HG02943 (cell line): ENCODE measurements at regions not wholly inside any gene's neighbourhood (a gene's known extent, or its start where the extent isn't known, plus 50 kb on each side); places are given as distances from the start of the nearest gene placed in this dataset.

ENCODE experiments used
- ATAC-seq: cut with Tn5 transposase; IDR thresholded peaks from one replicate; pipeline ENCODE4 v1.9.1; 2021; ENCODE audit warnings: mild to moderate bottlenecking, low read depth, moderate library complexity; ENCODE audit not compliant: unreplicated experiment

- no peak for ATAC-seq
Measured at GRCh38 chr20:22411627-22412450, 172.5 kb downstream of the FOXA2 start.

GRCh38 chr20:22411286-22411626, 173.1 kb downstream of the FOXA2 start:
- no peak for ATAC-seq

DNA sequence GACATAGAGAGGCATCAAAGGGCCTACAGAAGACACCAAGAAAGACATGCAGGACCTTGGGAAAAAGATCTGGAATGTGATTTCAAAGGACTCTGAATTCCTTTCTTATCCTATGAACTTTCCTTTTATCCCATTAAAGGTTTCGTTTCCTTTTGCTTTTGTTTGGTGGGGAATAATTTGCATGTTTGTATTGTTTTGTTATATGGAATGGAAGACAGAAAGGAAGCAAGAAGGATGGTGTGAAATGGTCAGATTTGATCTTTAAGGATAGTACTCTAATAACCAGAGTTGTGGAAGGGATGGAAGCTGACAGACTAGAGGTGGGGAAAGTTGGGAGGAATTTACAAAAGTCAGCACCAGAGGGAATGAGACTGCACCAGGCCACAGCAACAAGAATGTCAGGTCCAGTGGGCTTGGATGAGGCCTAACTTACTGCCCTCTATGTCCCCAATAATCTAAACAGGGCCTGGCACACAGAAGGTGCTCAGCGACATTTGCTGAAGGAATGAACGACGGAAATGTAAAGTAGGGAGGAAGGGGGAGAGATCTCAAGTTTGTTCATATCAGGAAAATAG, 173.7 kb downstream of the FOXA2 start:
- ATAC-seq = no peak

DNA sequence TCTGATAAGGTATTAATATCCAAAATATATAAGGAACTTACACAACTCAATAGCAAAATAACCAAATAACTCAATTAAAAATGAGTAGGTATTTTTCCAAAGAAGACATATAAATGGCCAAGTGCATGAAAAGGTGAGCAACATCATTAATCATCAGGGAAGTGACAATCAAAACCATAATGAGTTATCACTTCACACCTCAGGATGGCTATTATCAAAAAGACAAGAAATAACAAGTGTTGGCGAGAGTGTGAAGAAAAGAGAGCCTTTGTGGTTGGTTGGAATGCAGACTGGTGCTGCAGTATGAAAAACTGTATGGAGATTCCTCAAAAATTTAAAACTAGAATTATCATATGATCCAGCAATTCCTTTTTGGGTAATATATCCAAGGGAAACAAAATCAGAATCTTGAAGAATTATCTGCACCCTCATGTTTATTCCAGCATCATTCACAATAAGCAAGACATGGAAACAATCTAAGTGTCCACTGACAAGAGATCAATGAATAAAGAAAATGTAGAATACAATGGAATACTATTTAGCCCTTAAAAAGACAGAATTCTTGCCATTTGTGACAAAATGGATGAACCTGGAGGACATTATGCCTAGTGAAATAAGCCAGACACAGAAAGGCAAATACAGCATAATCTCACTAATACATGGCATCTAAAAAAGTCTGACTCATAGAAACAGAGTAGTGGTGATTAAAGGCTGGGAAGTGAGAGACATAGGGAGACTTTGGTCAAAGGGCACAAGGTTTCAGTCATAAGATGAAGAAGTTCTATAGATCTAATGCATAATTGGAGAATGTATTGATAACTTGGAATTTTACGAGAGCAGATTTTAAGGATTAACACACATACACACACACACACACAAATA, 175.6 kb downstream of the FOXA2 start:
- ATAC-seq = no peak

DNA sequence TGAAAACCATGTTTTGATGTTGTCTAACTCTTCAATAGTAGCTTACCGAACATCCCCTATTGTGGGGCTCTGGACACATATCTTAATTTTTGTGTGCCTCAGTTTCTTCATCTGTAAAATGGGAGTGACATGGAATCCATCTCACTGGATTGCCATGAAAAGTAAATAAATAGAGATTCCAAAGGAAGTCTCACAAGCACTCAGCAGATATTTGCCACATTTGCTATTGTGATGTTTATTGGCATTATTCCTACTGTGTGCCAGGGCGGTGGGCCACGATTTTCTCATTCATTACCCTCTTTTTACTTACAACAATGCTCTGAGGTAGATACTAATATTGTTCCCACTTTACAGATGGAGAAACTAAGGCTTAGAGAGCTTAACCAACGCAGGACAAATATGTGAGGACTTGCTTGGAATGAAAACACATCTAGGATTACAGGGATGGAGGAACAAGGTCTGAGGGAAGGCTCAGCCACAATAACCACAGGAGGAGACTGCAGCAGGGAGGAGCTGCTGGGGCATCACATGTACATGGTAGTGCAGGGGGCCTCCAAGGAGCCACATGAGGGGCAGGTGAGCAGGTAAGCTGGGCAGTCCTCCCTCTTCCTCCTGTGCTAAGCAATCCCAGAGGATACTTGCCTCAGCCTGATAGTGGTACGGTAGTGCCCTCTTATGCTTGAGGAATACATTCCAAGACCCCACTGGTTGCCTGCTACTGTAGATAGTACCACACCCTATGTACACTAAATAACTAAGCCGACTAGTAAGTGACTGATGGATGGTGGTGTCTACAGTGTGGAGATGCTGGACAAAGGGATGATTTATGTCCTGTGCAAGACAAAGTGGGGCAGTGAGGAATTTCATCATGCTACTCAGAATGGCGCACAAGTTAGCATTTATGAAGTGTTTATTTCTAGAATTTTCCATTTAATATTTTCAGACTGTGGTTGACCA, 176.9 kb downstream of the FOXA2 start:
- ATAC-seq = no peak

DNA sequence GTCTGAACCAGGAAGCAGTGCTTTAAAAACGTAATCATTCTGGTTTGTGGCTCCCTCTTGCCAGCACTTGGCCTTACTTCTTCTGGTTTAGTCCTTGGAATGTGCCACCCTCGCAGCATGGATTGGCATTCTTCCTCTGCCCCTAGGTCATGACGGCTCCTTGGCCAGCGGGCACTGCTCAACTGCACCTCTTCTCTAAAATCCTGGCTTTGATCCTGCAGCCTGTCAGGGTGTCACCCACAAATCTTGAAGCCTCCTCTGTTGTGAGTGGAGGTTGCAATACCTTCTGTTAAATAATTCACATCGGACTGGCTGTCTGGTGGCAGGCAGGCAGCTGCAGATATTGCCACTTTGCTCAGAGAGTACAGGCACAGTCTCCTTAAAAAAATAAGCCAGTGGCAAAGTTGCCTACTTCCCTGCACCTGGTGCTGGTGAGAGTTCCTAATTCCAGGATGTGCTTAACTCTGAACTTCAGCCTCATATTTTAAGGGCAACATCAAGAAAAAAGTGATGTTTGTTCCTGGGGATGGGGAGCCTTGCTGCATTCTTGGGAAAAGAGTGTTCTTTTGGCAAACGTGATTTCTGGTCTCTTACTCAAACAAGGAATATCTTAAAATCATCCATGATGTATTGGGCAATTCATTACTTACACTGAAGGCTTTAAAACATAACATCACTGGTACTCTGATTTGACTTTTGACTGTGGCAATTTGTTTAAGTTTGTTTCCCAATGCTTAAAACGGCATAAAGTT, 179.8 kb downstream of the FOXA2 start:
- ATAC-seq = no peak

DNA sequence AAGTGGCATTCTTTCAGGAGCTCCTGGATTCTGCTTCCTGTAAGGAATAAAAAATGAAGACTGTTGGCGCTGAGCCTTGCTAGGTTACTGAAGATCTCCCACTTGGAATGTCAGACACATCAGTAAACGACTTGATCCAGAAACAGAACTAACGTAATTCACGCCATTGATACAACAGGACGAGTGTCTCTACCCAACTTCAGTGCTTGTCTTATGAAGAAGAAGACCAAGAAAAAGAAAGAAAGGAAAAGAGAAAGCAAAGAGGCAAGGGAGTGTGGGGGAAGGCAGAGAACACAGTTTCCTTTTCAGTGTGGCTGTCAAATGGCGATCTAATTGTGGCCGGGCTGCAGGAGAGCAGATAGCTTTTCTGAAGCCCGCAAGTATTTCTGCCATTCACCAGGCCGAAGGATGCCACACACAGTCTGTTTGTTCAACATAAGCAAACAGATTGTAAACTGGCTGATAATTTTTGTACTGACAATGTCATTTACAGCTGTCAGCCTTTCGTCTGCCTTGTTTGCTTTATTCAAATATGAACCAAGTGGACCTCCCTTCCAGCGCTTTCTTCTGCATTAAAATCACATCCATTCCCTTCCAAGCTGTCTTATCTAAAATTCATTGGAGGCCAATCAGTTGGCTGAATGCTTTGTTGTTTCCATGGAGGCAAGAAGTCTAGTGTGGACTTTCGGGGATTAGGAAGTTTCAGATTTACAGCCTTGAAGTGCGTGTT, 180.6 kb downstream of the FOXA2 start:
- no peak for ATAC-seq

GRCh38 chr20:22403022-22403631, 181.2 kb downstream of the FOXA2 start:
- ATAC-seq = no peak

- no peak for ATAC-seq
Measured at GRCh38 chr20:22402550-22402949, 181.8 kb downstream of the FOXA2 start.

DNA sequence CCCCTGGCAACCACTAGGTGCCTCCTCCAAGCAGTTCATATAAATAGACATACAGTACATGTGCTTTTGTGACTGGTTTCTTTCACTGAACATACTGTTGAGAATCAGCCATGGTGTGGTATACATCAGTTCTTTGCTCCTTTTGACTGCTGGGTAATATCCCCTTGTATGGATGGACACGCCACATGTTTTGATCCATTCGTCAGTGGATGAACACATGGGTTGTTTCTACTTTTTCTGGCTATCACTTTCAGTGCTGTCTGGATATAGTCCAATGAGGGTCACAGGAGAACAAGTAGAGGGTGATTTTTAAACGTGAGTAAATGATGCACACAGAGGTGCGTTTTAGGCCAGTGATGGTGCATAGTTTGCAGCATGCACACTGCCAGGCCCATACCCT, 183.9 kb downstream of the FOXA2 start:
- ATAC-seq = no peak

DNA sequence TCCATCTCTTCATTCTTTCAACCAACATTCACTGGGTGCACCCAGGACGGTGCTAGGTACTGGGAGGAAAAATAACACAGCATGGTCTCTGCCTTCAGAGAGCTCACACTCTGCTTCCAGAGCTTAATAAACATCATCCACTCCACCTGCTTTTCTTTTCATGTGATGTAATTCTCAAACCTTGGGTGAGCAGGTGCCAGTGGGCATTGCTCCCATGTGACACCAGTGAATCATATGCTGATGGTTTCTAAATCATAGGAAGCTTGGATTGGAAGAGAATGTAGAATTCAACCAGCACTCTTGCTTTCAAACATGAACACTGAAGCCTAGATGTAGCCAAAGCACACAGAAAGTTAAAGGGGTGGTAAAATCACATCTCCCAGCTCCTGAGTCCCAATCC, 189.8 kb downstream of the FOXA2 start:
- no peak for ATAC-seq

- ATAC-seq = no peak
Measured at GRCh38 chr20:22390543-22390903, 193.8 kb downstream of the FOXA2 start.

- no peak for ATAC-seq
Measured at GRCh38 chr20:22389836-22390542, 194.4 kb downstream of the FOXA2 start.

DNA sequence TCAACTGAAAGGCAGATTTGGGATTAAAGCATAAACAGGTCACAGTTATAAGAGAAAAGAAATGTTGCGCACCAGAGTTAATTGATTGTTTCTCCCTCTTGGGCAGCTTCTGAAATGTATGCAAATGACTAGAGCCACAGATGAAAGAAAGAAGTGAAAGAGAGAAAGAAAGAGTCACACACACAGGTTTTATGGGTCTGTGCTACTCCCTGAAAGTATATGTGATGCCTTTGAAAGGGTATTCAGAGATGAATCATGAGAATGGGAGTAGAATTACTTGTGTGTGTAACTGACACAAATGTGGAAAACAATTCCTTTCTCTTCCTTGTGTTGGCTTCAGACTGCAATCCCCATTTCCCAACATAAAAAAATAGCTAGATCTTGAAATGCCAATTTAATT, 196.9 kb downstream of the FOXA2 start:
- no peak for ATAC-seq

DNA sequence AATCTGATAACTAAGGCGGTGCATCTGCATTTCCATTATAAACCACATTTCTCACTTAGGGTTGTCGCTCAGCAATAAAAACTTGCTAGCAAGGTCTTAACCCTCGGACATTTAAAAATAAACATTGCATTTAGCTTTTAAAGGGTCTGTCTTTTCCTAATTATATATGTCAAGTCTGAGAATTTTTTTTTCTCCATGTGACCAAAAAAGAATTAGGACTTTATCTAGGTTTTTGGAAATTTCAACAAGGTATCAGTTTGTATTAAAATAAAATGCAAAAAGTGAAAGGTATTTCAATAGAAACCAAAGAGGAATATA, 198.1 kb downstream of the FOXA2 start:
- ATAC-seq = no peak

DNA sequence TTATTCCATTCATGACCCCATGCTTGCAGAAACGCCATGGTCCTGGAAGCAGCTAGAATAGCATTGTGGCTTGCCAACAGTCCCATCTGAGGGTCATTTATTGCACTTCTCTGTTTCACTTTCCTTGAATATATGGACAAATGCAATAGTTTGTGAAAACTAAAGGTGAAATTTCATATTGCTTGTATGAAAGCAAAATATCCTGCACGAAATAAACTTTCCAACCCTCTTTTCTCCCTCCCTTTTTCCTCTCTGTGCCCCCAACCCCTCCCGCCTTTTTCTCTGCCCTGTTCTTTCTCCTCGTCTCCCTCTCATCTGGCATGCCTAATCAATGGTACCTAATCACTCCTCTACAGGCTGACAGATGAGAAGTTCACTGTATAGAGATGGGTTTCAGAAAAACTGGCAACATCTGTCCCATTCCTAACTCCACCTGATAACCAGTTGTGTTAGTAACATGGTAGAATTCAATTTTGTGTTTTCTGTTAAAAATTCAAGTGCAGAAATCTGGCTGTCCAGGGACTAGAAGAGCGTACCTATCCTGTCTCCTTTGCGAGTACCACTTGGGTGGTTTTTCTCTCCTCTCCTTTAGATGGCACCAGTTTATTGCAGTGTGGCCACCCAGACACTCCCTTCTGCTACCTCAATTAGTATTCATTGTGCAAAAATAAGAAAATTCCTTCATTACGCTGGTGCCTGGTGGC, 198.6 kb downstream of the FOXA2 start:
- ATAC-seq = no peak

GRCh38 chr20:22384978-22385377, 199.4 kb downstream of the FOXA2 start:
- ATAC-seq = no peak

DNA sequence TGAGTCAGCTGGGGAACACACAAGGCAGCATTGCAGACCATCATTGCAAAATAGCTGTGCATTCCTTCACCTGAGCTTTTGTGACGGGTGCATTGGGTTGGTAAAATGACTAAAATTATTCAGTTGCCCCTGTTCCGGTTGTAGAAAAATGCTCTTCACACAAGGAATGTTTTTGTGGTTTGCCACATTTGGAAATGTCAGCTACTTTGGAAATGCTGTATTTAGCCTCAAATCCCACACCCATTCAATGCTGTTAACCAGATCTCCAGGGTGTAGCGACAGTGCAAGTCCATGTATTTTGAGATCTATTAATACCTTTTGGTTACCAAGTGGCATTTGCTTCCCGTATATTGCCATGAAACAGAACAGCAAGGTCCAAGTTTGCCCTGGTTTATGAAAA, 201.2 kb downstream of the FOXA2 start:
- ATAC-seq = no peak
